PFSK-1 (cell line): ENCODE measurements at regions not wholly inside any gene's neighbourhood (a gene's known extent, or its start where the extent isn't known, plus 50 kb on each side); places are given as distances from the start of the nearest gene placed in this dataset.

Experiments
- FOXP2 ChIP-seq: optimal IDR thresholded peaks from 2 replicates; pipeline ENCODE3; 2011; ENCODE audit warnings: borderline replicate concordance, control low read depth, inconsistent platforms; ENCODE audit not compliant: insufficient read depth; ENCODE audit errors: extremely low read length, extremely low read depth
- POLR2AphosphoS5 ChIP-seq: IDR thresholded peaks from 2 replicates; pipeline ENCODE4 v1.6.1; 2012; ENCODE audit warnings: low read depth, mild to moderate bottlenecking, control low read depth, low read length, moderate library complexity
- REST ChIP-seq, 2 experiments: IDR thresholded peaks; 2 replicates each; pipeline versions ENCODE4 v1.6.1 to v1.8.0; 2011 to 2012; ENCODE audit warnings: low read depth in 2 of 2, low read length in 2 of 2, control low read depth in 1 of 2, inconsistent platforms in 1 of 2, mild to moderate bottlenecking in 1 of 2, moderate library complexity in 1 of 2; ENCODE audit not compliant: insufficient read depth in 1 of 2
- SIN3A ChIP-seq: IDR thresholded peaks from 2 replicates; pipeline ENCODE4 v1.6.1; 2012; ENCODE audit warnings: mild to moderate bottlenecking, low read length, moderate library complexity, borderline replicate concordance; ENCODE audit not compliant: insufficient read depth
- TAF1 ChIP-seq: IDR thresholded peaks from 2 replicates; pipeline ENCODE4 v1.6.1; 2012; ENCODE audit warnings: low read length, control low read depth, borderline replicate concordance; ENCODE audit not compliant: insufficient read depth

GRCh38 chr3:30523366-30523765, 83.0 kb upstream of the TGFBR2 start:
- TF ChIP-seq REST (IDR thresholded peaks at IDR 0.05; ENCODE audit: insufficient read depth in 1 of 2, low read depth in 2 of 2, low read length in 2 of 2) (no peak), POLR2AphosphoS5 (no peak), TAF1 (no peak), SIN3A (no peak), FOXP2 (no peak)

- no peak for TF ChIP-seq TAF1
- no peak for TF ChIP-seq SIN3A
- TF ChIP-seq POLR2AphosphoS5: no peak
- TF ChIP-seq FOXP2: no peak
- no peak for TF ChIP-seq REST (IDR thresholded peaks at IDR 0.05; ENCODE audit: insufficient read depth in 1 of 2, low read depth in 2 of 2, low read length in 2 of 2)
Observed at GRCh38 chr3:30524357-30525040, 81.9 kb upstream of the TGFBR2 start.

- no peak for TF ChIP-seq TAF1
- no peak for TF ChIP-seq POLR2AphosphoS5
- no peak for TF ChIP-seq REST (IDR thresholded peaks at IDR 0.05; ENCODE audit: insufficient read depth in 1 of 2, low read depth in 2 of 2, low read length in 2 of 2)
- TF ChIP-seq SIN3A: no peak
- no peak for TF ChIP-seq FOXP2
Observed at GRCh38 chr3:30526031-30526430, 80.4 kb upstream of the TGFBR2 start.

- no peak for TF ChIP-seq REST (IDR thresholded peaks at IDR 0.05; ENCODE audit: insufficient read depth in 1 of 2, low read depth in 2 of 2, low read length in 2 of 2)
- TF ChIP-seq POLR2AphosphoS5: no peak
- no peak for TF ChIP-seq TAF1
- TF ChIP-seq FOXP2: no peak
- TF ChIP-seq SIN3A: no peak
Observed at GRCh38 chr3:30527186-30527585, 79.2 kb upstream of the TGFBR2 start.
